Activated CD8-positive, alpha-beta T cell treated with anti-CD3 and anti-CD28 coated beads for 36 hours (primary cell): ENCODE measurements at regions not wholly inside any gene's neighbourhood (a gene's known extent, or its start where the extent isn't known, plus 50 kb on each side); places are given as distances from the start of the nearest gene placed in this dataset.

Source experiments
- ATAC-seq: fragments of 200-7000 bp; cut with Tn5 transposase; one replicate; pipeline ENCODE4 v1.10.0; 2021; ENCODE audit warnings: mild to moderate bottlenecking, moderate library complexity
- CTCF ChIA-PET: fragments of 350-600 bp; sonication (Branson Sonifier 250); formaldehyde crosslinking; loops from one replicate; lab custom pipeline; 2021; ENCODE audit warnings: antibody characterized with exemption; lab: Charles Lee
- POLR2A ChIA-PET: fragments of 350-600 bp; sonication (Branson Sonifier 250); formaldehyde crosslinking; loops from one replicate; lab custom pipeline; 2021; ENCODE audit warnings: antibody characterized with exemption; lab: Charles Lee
- DNase-seq: peaks from one replicate; pipeline ENCODE4 v3.0.0-alpha.2; 2020
- H3K27ac Mint-ChIP-seq: one replicate; pipeline ENCODE4 v1.8.0; 2021; ENCODE audit warnings: mild to moderate bottlenecking, mixed read lengths
- H3K27me3 Mint-ChIP-seq: one replicate; pipeline ENCODE4 v1.8.0; 2021; ENCODE audit warnings: mixed read lengths
- H3K36me3 Mint-ChIP-seq: one replicate; pipeline ENCODE4 v1.8.0; 2021; ENCODE audit warnings: low read depth, mixed read lengths
- H3K4me1 Mint-ChIP-seq: one replicate; pipeline ENCODE4 v1.8.0; 2021; ENCODE audit warnings: low read depth, mixed read lengths
- H3K4me3 Mint-ChIP-seq: one replicate; pipeline ENCODE4 v1.8.0; 2021; ENCODE audit warnings: mild to moderate bottlenecking, moderate library complexity, mixed read lengths
- H3K9me3 Mint-ChIP-seq: one replicate; pipeline ENCODE4 v1.8.0; 2021; ENCODE audit warnings: mixed read lengths
- CTCF ChIP-seq: fragments of 200-600 bp; IDR thresholded peaks from one replicate; pipeline ENCODE4 v1.8.0; 2022; ENCODE audit warnings: antibody characterized with exemption, mild to moderate bottlenecking
- intact Hi-C: fragments of 100-400 bp; cut with micrococcal nuclease; formaldehyde crosslinking; loops from one replicate; pipeline ENCODE4 v1.10.0; 2022

GRCh38 chr4:189800545-189801088 lies 140.1 kb upstream of the FRG1 start:
- intact Hi-C loops: no loop called here
- no peaks in the 10 kb centered on the region for H3K36me3 Mint-ChIP-seq
- TF ChIP-seq CTCF: no peak
- no peaks in the 10 kb centered on the region for H3K27me3 Mint-ChIP-seq
- ChIA-PET CTCF (interaction anchor here (1.0 kb wide), 1 partner anchor 7 kb away, joined by 3 read pairs; no protein-coding TSS in a partner anchor), POLR2A (no interaction called here)
- H3K4me3 Mint-ChIP-seq: no peak overlapping the region
- H3K4me1 Mint-ChIP-seq: no peaks in the 10 kb centered on the region
- H3K27ac Mint-ChIP-seq: no peak overlapping the region
- peaks cover 3% of the 10 kb centered on the region for H3K9me3 Mint-ChIP-seq
- DNase-seq (no peak), ATAC-seq (no peak)

- intact Hi-C loops: no loop called here
- Mint-ChIP-seq H3K36me3 (no peaks in the 10 kb centered on the region), H3K27me3 (no peaks in the 10 kb centered on the region), H3K9me3 (peaks cover 8% of the 10 kb centered on the region), H3K4me3 (no peak overlapping the region), H3K27ac (no peak overlapping the region), H3K4me1 (no peaks in the 10 kb centered on the region)
- no peak for ATAC-seq
- CTCF ChIA-PET: interaction anchor here (1.4 kb wide), 1 partner anchor 10 kb away, joined by 4 read pairs; no protein-coding TSS in a partner anchor
- POLR2A ChIA-PET: no interaction called here
- no peak for TF ChIP-seq CTCF
- no peak for DNase-seq
Measured at GRCh38 chr4:189802884-189803283, 137.8 kb upstream of the FRG1 start.

GRCh38 chr4:189804894-189805293 lies 135.8 kb upstream of the FRG1 start:
- H3K4me3 Mint-ChIP-seq: no peak overlapping the region
- no peaks in the 10 kb centered on the region for H3K4me1 Mint-ChIP-seq
- intact Hi-C loops: no loop called here
- no peak for DNase-seq
- peaks cover 10% of the 10 kb centered on the region for H3K9me3 Mint-ChIP-seq
- no peaks in the 10 kb centered on the region for H3K36me3 Mint-ChIP-seq
- ChIA-PET CTCF (interaction anchor here (1.0 kb wide), 1 partner anchor 11 kb away, joined by 4 read pairs; no protein-coding TSS in a partner anchor), POLR2A (no interaction called here)
- no peak overlapping the region for H3K27ac Mint-ChIP-seq
- ATAC-seq: no peak
- TF ChIP-seq CTCF: no peak
- peaks cover 1% of the 10 kb centered on the region for H3K27me3 Mint-ChIP-seq

- H3K36me3 Mint-ChIP-seq: no peaks in the 10 kb centered on the region
- no peak overlapping the region for H3K27ac Mint-ChIP-seq
- no peaks in the 10 kb centered on the region for H3K4me1 Mint-ChIP-seq
- H3K27me3 Mint-ChIP-seq: peaks cover 6% of the 10 kb centered on the region
- no peak overlapping the region for H3K4me3 Mint-ChIP-seq
- POLR2A ChIA-PET: no interaction called here
- ATAC-seq (no peak), DNase-seq (no peak)
- CTCF ChIA-PET: interaction anchor here (1.2 to 1.4 kb wide), 2 partner anchors 13 to 22 kb away, joined by 3 to 6 read pairs; no protein-coding TSS in a partner anchor
- peaks cover 10% of the 10 kb centered on the region for H3K9me3 Mint-ChIP-seq
- TF ChIP-seq CTCF: no peak
- intact Hi-C loops: no loop called here
Measured at GRCh38 chr4:189806506-189806905, 134.2 kb upstream of the FRG1 start.

GRCh38 chr4:189807031-189807430 lies 133.6 kb upstream of the FRG1 start:
- CTCF ChIA-PET: interaction anchor here (1.2 kb wide), 1 partner anchor 14 kb away, joined by 6 read pairs; no protein-coding TSS in a partner anchor

More at GRCh38 chr4:189807031-189807430, 133.6 kb upstream of the FRG1 start:
- TF ChIP-seq CTCF: no peak
- H3K4me3 Mint-ChIP-seq: no peak overlapping the region
- ATAC-seq (no peak), DNase-seq (no peak)
- no peaks in the 10 kb centered on the region for H3K4me1 Mint-ChIP-seq
- H3K27ac Mint-ChIP-seq: no peak overlapping the region
- H3K9me3 Mint-ChIP-seq: peaks cover 10% of the 10 kb centered on the region
- no peaks in the 10 kb centered on the region for H3K36me3 Mint-ChIP-seq
- H3K27me3 Mint-ChIP-seq: peaks cover 6% of the 10 kb centered on the region
- POLR2A ChIA-PET: no interaction called here
- intact Hi-C loops: no loop called here
